ENCODE measurements at regions not wholly inside any gene's neighbourhood (a gene's known extent, or its start where the extent isn't known, plus 50 kb on each side); places are given as distances from the start of the nearest gene placed in this dataset.

DNA sequence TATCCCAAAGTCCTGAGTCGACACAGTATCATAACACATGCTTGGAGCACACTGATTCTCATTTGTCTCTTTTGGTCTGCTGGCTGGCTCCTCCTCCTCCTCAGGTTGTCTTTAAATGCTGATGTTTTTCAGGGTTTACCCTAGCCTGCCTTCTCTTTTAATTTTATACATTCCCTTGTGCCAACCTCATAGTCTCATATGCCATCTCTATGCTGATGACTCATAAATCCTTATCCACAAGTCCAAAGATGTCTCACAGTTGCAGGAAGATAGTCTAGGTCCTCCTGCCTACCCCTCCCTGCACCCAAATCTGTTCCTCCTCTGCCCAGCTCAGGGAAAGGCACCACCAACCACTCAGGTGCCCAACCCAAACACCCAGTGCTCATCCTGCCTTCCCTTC lies 108.3 kb downstream of the SIPA1L2 start:
- Histone ChIP-seq H3K4me3 (replicated peaks in 1 of 3) (no peak overlapping the region), H3K4me1 (peaks cover 0 to 5% of the 10 kb centered on the region in 2 donors), H3K9me3 (no peaks in the 10 kb centered on the region), H3K27me3 (no peaks in the 10 kb centered on the region), H3K36me3 (no peaks in the 10 kb centered on the region), H3K27ac (no peak overlapping the region)
- 97 to 100% methylated on average over 1 of the region's 1 CpG for WGBS, 2 donors
- intact Hi-C loops (cut with DNase I), result no loop called here
- DNase-seq, result no peak
- no peak for TF ChIP-seq POLR2A (IDR thresholded peaks at IDR 0.05)
- TF ChIP-seq, protein P1, sequence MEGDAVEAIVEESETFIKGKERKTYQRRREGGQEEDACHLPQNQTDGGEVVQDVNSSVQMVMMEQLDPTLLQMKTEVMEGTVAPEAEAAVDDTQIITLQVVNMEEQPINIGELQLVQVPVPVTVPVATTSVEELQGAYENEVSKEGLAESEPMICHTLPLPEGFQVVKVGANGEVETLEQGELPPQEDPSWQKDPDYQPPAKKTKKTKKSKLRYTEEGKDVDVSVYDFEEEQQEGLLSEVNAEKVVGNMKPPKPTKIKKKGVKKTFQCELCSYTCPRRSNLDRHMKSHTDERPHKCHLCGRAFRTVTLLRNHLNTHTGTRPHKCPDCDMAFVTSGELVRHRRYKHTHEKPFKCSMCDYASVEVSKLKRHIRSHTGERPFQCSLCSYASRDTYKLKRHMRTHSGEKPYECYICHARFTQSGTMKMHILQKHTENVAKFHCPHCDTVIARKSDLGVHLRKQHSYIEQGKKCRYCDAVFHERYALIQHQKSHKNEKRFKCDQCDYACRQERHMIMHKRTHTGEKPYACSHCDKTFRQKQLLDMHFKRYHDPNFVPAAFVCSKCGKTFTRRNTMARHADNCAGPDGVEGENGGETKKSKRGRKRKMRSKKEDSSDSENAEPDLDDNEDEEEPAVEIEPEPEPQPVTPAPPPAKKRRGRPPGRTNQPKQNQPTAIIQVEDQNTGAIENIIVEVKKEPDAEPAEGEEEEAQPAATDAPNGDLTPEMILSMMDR (IDR thresholded peaks at IDR 0.05), result no peak

DNA sequence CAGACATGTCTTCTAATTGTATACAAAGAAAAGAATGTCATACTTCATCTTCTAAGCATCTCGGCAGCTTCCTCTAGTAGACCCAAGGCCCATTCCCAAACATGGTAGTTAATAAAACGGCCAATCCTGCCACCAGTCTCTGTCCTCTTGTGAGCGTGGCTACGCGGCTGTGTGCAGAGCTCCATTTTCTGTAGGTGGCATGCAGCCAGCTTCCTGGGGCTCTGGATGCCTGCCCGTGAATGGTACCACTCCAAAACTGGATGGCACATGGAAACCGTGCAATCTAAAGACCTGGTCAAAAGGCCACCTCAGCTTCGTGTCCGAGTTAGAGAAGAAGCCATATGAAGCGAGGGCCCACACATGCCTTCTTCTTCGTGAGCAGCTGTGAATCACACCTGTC lies 110.7 kb downstream of the SIPA1L2 start:
- 79 to 81% methylated on average over 9 to 11 of the region's 11 CpGs for whole genome bisulfite sequencing, 2 donors
- intact Hi-C loops (cut with DNase I), result no loop called here
- TF ChIP-seq POLR2A (IDR thresholded peaks at IDR 0.05), result no peak
- TF ChIP-seq, protein P1 (IDR thresholded peaks at IDR 0.05), result no peak
- Histone ChIP-seq H3K36me3 (peaks cover 0 to 9% of the 10 kb centered on the region in 2 donors), H3K27me3 (no peaks in the 10 kb centered on the region), H3K4me3 (replicated peaks in 1 of 3) (no peak overlapping the region), H3K9me3 (no peaks in the 10 kb centered on the region), H3K27ac (no peak overlapping the region), H3K4me1 (peaks cover 0 to 5% of the 10 kb centered on the region in 2 donors)
- DNase-seq, result peak; percentile 46 to 59

DNA sequence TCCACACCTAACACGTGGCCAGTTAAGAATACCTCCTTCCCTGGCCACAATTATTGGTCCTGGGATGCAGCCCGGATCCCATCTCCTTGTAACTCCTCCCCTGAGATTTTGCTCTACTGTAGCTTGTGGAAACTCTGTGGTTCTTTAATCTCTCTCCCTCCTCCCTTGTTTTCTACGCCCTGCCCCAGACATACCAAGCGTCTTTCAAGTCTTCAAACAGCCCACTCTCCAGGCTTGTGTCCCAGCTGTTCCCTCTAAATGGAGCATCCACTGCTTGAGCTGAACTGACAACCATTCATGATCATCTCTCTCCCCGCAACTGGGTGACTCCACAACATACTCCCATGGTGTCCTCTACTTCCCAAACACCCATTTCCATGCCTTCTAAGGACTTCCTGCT lies 111.6 kb downstream of the SIPA1L2 start:
- Histone ChIP-seq H3K27me3 (no peaks in the 10 kb centered on the region), H3K36me3 (peaks cover 0 to 9% of the 10 kb centered on the region in 2 donors), H3K4me1 (peaks cover 0 to 5% of the 10 kb centered on the region in 2 donors), H3K4me3 (replicated peaks in 1 of 3) (no peak overlapping the region), H3K27ac (no peak overlapping the region), H3K9me3 (no peaks in the 10 kb centered on the region)
- intact Hi-C loops (cut with DNase I), result no loop called here
- no peak for DNase-seq
- WGBS, 2 donors, result 85 to 88% methylated on average over 5 of the region's 5 CpGs
- TF ChIP-seq, protein P1 (IDR thresholded peaks at IDR 0.05), result no peak
- TF ChIP-seq POLR2A (IDR thresholded peaks at IDR 0.05), result no peak

DNA sequence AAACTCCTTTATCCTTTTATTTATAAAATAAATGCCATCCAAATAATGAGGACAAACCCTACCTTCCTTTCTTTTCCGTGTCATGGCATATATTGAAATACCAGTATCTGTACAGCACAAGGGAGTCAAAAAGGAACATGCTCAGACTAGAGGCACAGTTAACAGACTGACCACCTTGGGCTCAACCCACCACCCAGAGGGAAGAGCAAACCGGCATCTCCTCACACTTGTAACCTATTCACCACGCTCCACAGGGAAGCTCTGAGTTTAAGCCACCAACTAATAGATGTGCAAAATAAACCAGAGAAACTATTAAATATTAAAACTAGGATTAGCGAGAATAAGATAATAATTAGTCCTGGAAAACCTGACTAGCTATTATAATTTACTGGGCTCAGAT lies 112.7 kb downstream of the SIPA1L2 start:
- H3K4me3 ChIP-seq (replicated peaks in 1 of 3), result no peak overlapping the region
- intact Hi-C loops (cut with DNase I), result no loop called here
- peaks cover 0 to 5% of the 10 kb centered on the region in 2 donors for H3K4me1 ChIP-seq
- no peaks in the 10 kb centered on the region for H3K27me3 ChIP-seq
- no peak overlapping the region for H3K27ac ChIP-seq
- TF ChIP-seq, protein P1 (IDR thresholded peaks at IDR 0.05), result no peak
- no peak for TF ChIP-seq POLR2A (IDR thresholded peaks at IDR 0.05)
- WGBS, 2 donors, result 96 to 97% methylated on average over 4 of the region's 4 CpGs
- peaks cover 0 to 9% of the 10 kb centered on the region in 2 donors for H3K36me3 ChIP-seq
- H3K9me3 ChIP-seq, result no peaks in the 10 kb centered on the region
- no peak for DNase-seq

DNA sequence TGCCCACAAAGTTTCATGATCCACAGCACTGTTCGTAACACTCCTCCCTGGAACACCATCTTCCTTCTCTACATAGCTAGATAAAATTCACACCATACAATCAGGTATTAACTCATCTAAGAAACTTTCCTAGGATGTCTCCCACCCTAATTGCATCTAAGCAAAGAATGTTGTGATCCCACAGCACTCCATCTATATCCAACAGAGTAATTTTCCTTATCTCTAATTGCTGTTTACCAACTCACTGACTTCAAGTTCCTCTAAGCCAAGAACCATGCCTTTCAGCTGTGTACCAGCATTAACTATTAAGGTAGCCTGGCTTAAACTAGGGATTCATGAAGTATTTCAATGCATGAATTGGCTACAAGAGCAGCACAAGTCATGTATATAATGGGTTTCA lies 114.2 kb downstream of the SIPA1L2 start:
- intact Hi-C loops (cut with DNase I), result no loop called here
- H3K27ac ChIP-seq, result no peak overlapping the region
- WGBS, 2 donors, result 100% methylated on average over 1 of the region's 1 CpG

More for the DNA sequence above, 114.2 kb downstream of the SIPA1L2 start:
- H3K9me3 ChIP-seq, result no peaks in the 10 kb centered on the region
- no peaks in the 10 kb centered on the region for H3K27me3 ChIP-seq
- H3K4me1 ChIP-seq, result peaks cover 0 to 6% of the 10 kb centered on the region in 2 donors
- DNase-seq, result no peak
- no peak overlapping the region for H3K4me3 ChIP-seq (replicated peaks in 1 of 3)
- TF ChIP-seq POLR2A (IDR thresholded peaks at IDR 0.05), result no peak
- TF ChIP-seq, protein P1 (IDR thresholded peaks at IDR 0.05), result no peak
- H3K36me3 ChIP-seq, result peaks cover 0 to 9% of the 10 kb centered on the region in 2 donors
